ENCODE measurements at regions not wholly inside any gene's neighbourhood (a gene's known extent, or its start where the extent isn't known, plus 50 kb on each side); places are given as distances from the start of the nearest gene placed in this dataset.
"Not testable (repeated sequence)": the region's sequence is repeated elsewhere in the genome, so short reads cannot be mapped to it uniquely, and the experiment has no call there.

DNA sequence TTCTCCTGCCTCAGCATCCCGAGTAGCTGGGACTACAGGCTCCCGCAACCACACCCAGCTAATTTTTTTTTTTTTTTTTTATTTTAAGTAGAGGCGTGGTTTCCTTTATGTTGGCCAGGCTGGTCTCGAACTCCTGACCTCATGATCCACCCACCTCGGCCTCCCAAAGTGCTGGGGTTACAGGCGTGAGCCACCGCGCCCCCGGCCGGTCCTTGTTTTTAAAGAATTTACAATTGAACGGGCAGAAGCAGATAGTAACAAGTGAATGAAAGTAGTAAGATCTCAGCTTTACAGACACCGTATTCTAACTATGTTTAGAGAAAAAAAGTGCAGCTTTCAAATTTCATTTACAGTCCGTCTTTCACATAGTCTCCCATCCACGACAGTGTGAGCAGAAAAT lies 112.5 kb upstream of the VWC2 start:
- Histone ChIP-seq H3K9me3 (ENCODE audit: control insufficient read depth in 2 of 2, low read length in 2 of 2) (no peaks in the 10 kb centered on the region), H3K27me3 (ENCODE audit: control insufficient read depth, insufficient read depth, low read length) (no peaks in the 10 kb centered on the region), H3K27ac (ENCODE audit: insufficient read depth, low read length, poor library complexity, severe bottlenecking) (no peak overlapping the region), H3K4me1 (ENCODE audit: control insufficient read depth, insufficient read depth, low read length, poor library complexity, severe bottlenecking) (no peaks in the 10 kb centered on the region), H3K4me3 (ENCODE audit: low read depth, low read length) (no peak overlapping the region), H3K36me3 (ENCODE audit: control insufficient read depth, insufficient read depth, low read length) (no peaks in the 10 kb centered on the region)
- H3K4me3 Mint-ChIP-seq = no peak overlapping the region
- no peak for DNase-seq
- H3K27ac Mint-ChIP-seq = no peak overlapping the region
- H3K36me3 Mint-ChIP-seq = no peaks in the 10 kb centered on the region
- peaks cover 0 to 3% (median 0%) of the 10 kb centered on the region in 4 donors for H3K4me1 Mint-ChIP-seq
- H3K27me3 Mint-ChIP-seq = no peaks in the 10 kb centered on the region
- no peak for ATAC-seq (ENCODE audit: low read depth in 2 of 2)
- H3K9me3 Mint-ChIP-seq = peaks cover 0 to 3% (median 0%) of the 10 kb centered on the region in 7 donors

GRCh38 chr7:49665963-49666362 lies 107.5 kb upstream of the VWC2 start:
- H3K9me3 Mint-ChIP-seq; H3K4me3 ChIP-seq (ENCODE audit: low read depth, low read length); H3K9me3 ChIP-seq (ENCODE audit: control insufficient read depth in 2 of 2, low read length in 2 of 2); H3K36me3 ChIP-seq (ENCODE audit: control insufficient read depth, insufficient read depth, low read length); ATAC-seq (ENCODE audit: low read depth in 2 of 2); H3K27ac ChIP-seq (ENCODE audit: insufficient read depth, low read length, poor library complexity, severe bottlenecking); H3K4me1 Mint-ChIP-seq; H3K27me3 Mint-ChIP-seq; H3K36me3 Mint-ChIP-seq; H3K27me3 ChIP-seq (ENCODE audit: control insufficient read depth, insufficient read depth, low read length); H3K4me3 Mint-ChIP-seq; H3K4me1 ChIP-seq (ENCODE audit: control insufficient read depth, insufficient read depth, low read length, poor library complexity, severe bottlenecking); DNase-seq; H3K27ac Mint-ChIP-seq: not testable (repeated sequence)

GRCh38 chr7:49666764-49667163 lies 106.7 kb upstream of the VWC2 start:
- no peak overlapping the region for H3K4me3 ChIP-seq (ENCODE audit: low read depth, low read length)
- H3K27me3 Mint-ChIP-seq = no peaks in the 10 kb centered on the region
- peaks cover 0 to 3% (median 0%) of the 10 kb centered on the region in 4 donors for H3K4me1 Mint-ChIP-seq
- H3K4me3 Mint-ChIP-seq = no peak overlapping the region
- H3K27ac Mint-ChIP-seq = no peak overlapping the region
- peaks cover 0 to 8% (median 2%) of the 10 kb centered on the region in 7 donors for H3K9me3 Mint-ChIP-seq
- ATAC-seq (ENCODE audit: low read depth in 2 of 2) = no peak
- H3K9me3 ChIP-seq (ENCODE audit: control insufficient read depth in 2 of 2, low read length in 2 of 2) = no peaks in the 10 kb centered on the region
- H3K36me3 Mint-ChIP-seq = no peaks in the 10 kb centered on the region
- H3K36me3 ChIP-seq (ENCODE audit: control insufficient read depth, insufficient read depth, low read length) = no peaks in the 10 kb centered on the region
- H3K27me3 ChIP-seq (ENCODE audit: control insufficient read depth, insufficient read depth, low read length) = no peaks in the 10 kb centered on the region
- DNase-seq = no peak
- H3K27ac ChIP-seq (ENCODE audit: insufficient read depth, low read length, poor library complexity, severe bottlenecking) = no peak overlapping the region
- H3K4me1 ChIP-seq (ENCODE audit: control insufficient read depth, insufficient read depth, low read length, poor library complexity, severe bottlenecking) = no peaks in the 10 kb centered on the region

DNA sequence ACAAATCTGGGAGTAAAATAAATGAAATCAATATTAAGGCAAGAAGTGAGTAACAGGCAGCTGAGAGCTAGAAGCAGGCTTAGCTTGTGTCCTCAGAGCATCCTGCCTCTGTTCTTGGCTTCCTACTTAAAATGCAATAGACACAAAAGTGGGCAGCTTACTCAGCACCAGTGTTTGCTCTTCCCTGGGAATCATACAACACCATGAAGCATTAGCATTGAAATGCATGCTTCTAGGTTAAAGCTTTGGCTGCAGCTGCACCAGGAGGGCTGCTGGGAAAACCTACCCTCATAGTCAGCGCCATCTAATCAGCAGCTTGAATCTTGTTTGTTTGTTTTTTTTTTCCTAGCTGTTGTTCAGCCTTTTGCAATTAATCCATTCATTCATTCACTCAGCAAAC lies 104.2 kb upstream of the VWC2 start:
- Mint-ChIP-seq H3K27me3 (no peaks in the 10 kb centered on the region), H3K4me3 (no peak overlapping the region), H3K4me1 (peaks cover 0 to 3% (median 0%) of the 10 kb centered on the region in 4 donors), H3K9me3 (peaks cover 0 to 8% (median 2%) of the 10 kb centered on the region in 7 donors), H3K27ac (no peak overlapping the region), H3K36me3 (no peaks in the 10 kb centered on the region)
- no peaks in the 10 kb centered on the region for H3K4me1 ChIP-seq (ENCODE audit: control insufficient read depth, insufficient read depth, low read length, poor library complexity, severe bottlenecking)
- H3K4me3 ChIP-seq (ENCODE audit: low read depth, low read length) = no peak overlapping the region
- H3K9me3 ChIP-seq (ENCODE audit: control insufficient read depth in 2 of 2, low read length in 2 of 2) = no peaks in the 10 kb centered on the region
- no peaks in the 10 kb centered on the region for H3K36me3 ChIP-seq (ENCODE audit: control insufficient read depth, insufficient read depth, low read length)
- H3K27ac ChIP-seq (ENCODE audit: insufficient read depth, low read length, poor library complexity, severe bottlenecking) = no peak overlapping the region
- no peaks in the 10 kb centered on the region for H3K27me3 ChIP-seq (ENCODE audit: control insufficient read depth, insufficient read depth, low read length)
- DNase-seq (no peak), ATAC-seq (ENCODE audit: low read depth in 2 of 2) (no peak)

DNA sequence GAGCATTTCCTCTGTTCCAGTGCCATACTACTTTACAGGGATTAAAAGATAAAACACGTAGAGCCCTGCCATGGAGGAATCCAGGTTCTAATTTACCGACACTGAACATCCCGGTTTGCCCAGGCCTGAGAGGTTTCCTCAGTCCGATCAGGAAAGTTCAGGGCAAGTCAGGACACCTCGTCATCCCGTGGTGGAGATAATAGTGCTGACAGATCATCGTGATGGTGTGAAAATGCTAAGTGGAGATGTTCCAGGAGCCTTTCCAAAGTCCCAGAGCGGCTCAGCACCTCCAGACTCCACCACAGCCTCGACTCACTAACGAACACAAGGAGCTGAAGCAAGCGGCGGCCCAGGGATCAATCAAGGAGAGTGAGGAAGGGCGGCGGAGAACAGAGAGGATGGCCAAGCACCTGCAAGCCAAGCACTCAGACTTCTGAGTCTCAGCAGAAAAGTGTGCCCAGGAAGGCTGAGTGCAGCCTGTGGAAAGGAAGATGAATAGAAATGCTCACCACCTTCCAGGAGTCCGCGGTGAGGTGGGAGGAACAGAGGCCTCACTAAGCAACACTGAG lies 103.7 kb upstream of the VWC2 start:
- Histone ChIP-seq H3K27ac (ENCODE audit: insufficient read depth, low read length, poor library complexity, severe bottlenecking) (no peak overlapping the region), H3K36me3 (ENCODE audit: control insufficient read depth, insufficient read depth, low read length) (no peaks in the 10 kb centered on the region), H3K9me3 (ENCODE audit: control insufficient read depth in 2 of 2, low read length in 2 of 2) (no peaks in the 10 kb centered on the region), H3K27me3 (ENCODE audit: control insufficient read depth, insufficient read depth, low read length) (no peaks in the 10 kb centered on the region), H3K4me3 (ENCODE audit: low read depth, low read length) (no peak overlapping the region), H3K4me1 (ENCODE audit: control insufficient read depth, insufficient read depth, low read length, poor library complexity, severe bottlenecking) (no peaks in the 10 kb centered on the region)
- peaks cover 0 to 8% (median 2%) of the 10 kb centered on the region in 7 donors for H3K9me3 Mint-ChIP-seq
- H3K4me3 Mint-ChIP-seq = no peak overlapping the region
- DNase-seq (no peak), ATAC-seq (ENCODE audit: low read depth in 2 of 2) (no peak)
- H3K36me3 Mint-ChIP-seq = no peaks in the 10 kb centered on the region
- no peaks in the 10 kb centered on the region for H3K27me3 Mint-ChIP-seq
- H3K4me1 Mint-ChIP-seq = peaks cover 0 to 3% (median 0%) of the 10 kb centered on the region in 4 donors
- H3K27ac Mint-ChIP-seq = no peak overlapping the region

GRCh38 chr7:49670991-49671390 lies 102.4 kb upstream of the VWC2 start:
- no peak for DNase-seq
- ATAC-seq (ENCODE audit: low read depth in 2 of 2) = no peak
- Histone ChIP-seq H3K36me3 (ENCODE audit: control insufficient read depth, insufficient read depth, low read length) (no peaks in the 10 kb centered on the region), H3K4me3 (ENCODE audit: low read depth, low read length) (no peak overlapping the region), H3K4me1 (ENCODE audit: control insufficient read depth, insufficient read depth, low read length, poor library complexity, severe bottlenecking) (no peaks in the 10 kb centered on the region), H3K27ac (ENCODE audit: insufficient read depth, low read length, poor library complexity, severe bottlenecking) (no peak overlapping the region), H3K9me3 (ENCODE audit: control insufficient read depth in 2 of 2, low read length in 2 of 2) (no peaks in the 10 kb centered on the region), H3K27me3 (ENCODE audit: control insufficient read depth, insufficient read depth, low read length) (no peaks in the 10 kb centered on the region)
- no peaks in the 10 kb centered on the region for H3K27me3 Mint-ChIP-seq
- no peak overlapping the region for H3K27ac Mint-ChIP-seq
- H3K36me3 Mint-ChIP-seq = no peaks in the 10 kb centered on the region
- no peak overlapping the region for H3K4me3 Mint-ChIP-seq
- H3K4me1 Mint-ChIP-seq = no peaks in the 10 kb centered on the region
- H3K9me3 Mint-ChIP-seq = peaks cover 0 to 5% (median 2%) of the 10 kb centered on the region in 7 donors

DNA sequence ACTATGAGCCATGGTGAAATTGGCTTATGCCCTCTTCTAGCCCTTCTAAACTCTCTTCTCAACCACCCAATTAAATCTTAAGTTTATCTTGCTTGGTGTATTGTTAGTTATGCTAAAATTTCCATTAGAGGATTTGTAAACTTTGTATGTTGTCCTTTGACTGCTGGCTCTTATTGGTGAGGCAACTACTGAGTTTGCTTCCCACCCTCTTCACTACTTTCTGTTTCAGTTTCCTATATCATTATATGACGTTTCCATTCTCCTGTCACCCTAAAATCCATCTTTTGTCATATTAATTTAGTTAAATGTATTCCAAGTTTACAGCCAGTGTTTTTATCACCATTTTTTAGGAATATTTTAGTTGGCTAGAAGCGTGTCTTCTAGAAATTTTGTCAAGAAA lies 80.9 kb upstream of the VWC2 start:
- Histone ChIP-seq H3K9me3 (ENCODE audit: control insufficient read depth in 2 of 2, low read length in 2 of 2) (no peaks in the 10 kb centered on the region), H3K4me1 (ENCODE audit: control insufficient read depth, insufficient read depth, low read length, poor library complexity, severe bottlenecking) (no peaks in the 10 kb centered on the region), H3K27ac (ENCODE audit: insufficient read depth, low read length, poor library complexity, severe bottlenecking) (no peak overlapping the region), H3K36me3 (ENCODE audit: control insufficient read depth, insufficient read depth, low read length) (no peaks in the 10 kb centered on the region), H3K4me3 (ENCODE audit: low read depth, low read length) (no peak overlapping the region), H3K27me3 (ENCODE audit: control insufficient read depth, insufficient read depth, low read length) (no peaks in the 10 kb centered on the region)
- no peaks in the 10 kb centered on the region for H3K27me3 Mint-ChIP-seq
- no peak for ATAC-seq (ENCODE audit: low read depth in 2 of 2)
- H3K36me3 Mint-ChIP-seq = no peaks in the 10 kb centered on the region
- no peak overlapping the region for H3K4me3 Mint-ChIP-seq
- no peaks in the 10 kb centered on the region for H3K4me1 Mint-ChIP-seq
- DNase-seq = no peak
- no peak overlapping the region for H3K27ac Mint-ChIP-seq
- H3K9me3 Mint-ChIP-seq = peaks cover 0 to 4% (median 2%) of the 10 kb centered on the region in 7 donors

- Histone ChIP-seq H3K27me3 (ENCODE audit: control insufficient read depth, insufficient read depth, low read length) (no peaks in the 10 kb centered on the region), H3K4me1 (ENCODE audit: control insufficient read depth, insufficient read depth, low read length, poor library complexity, severe bottlenecking) (no peaks in the 10 kb centered on the region), H3K27ac (ENCODE audit: insufficient read depth, low read length, poor library complexity, severe bottlenecking) (no peak overlapping the region), H3K9me3 (ENCODE audit: control insufficient read depth in 2 of 2, low read length in 2 of 2) (no peaks in the 10 kb centered on the region), H3K4me3 (ENCODE audit: low read depth, low read length) (no peak overlapping the region), H3K36me3 (ENCODE audit: control insufficient read depth, insufficient read depth, low read length) (no peaks in the 10 kb centered on the region)
- H3K4me1 Mint-ChIP-seq = no peaks in the 10 kb centered on the region
- no peaks in the 10 kb centered on the region for H3K27me3 Mint-ChIP-seq
- H3K4me3 Mint-ChIP-seq = no peak overlapping the region
- no peak overlapping the region for H3K27ac Mint-ChIP-seq
- ATAC-seq (ENCODE audit: low read depth in 2 of 2) (no peak), DNase-seq (no peak)
- H3K9me3 Mint-ChIP-seq = peaks cover 0 to 5% (median 3%) of the 10 kb centered on the region in 7 donors
- H3K36me3 Mint-ChIP-seq = no peaks in the 10 kb centered on the region
These were observed 77.5 kb upstream of the VWC2 start for GRCh38 chr7:49695971-49696370.
